Prostate gland (tissue), 2 donors: ENCODE measurements at regions not wholly inside any gene's neighbourhood (a gene's known extent, or its start where the extent isn't known, plus 50 kb on each side); places are given as distances from the start of the nearest gene placed in this dataset.
"Not testable (repeated sequence)": the region's sequence is repeated elsewhere in the genome, so short reads cannot be mapped to it uniquely, and the experiment has no call there.

Experiments used
- DNase-seq: peaks from one replicate; pipeline ENCODE4 v3.0.0-alpha.2; 2019; ENCODE audit warnings: low spot score
- H3K27ac ChIP-seq, 2 donors: fragments of 200-600 bp; sonication (generic); 2 replicates each; pipeline ENCODE4 v1.5.1; 2017 to 2019
- H3K27me3 ChIP-seq: fragments of 200-600 bp; sonication (generic); replicated peaks from 2 replicates; pipeline ENCODE4 v1.5.1; 2019; ENCODE audit not compliant: insufficient read depth
- H3K36me3 ChIP-seq, 2 donors: fragments of 200-600 bp; sonication (generic); 1 replicate in 1 of 2; 2 replicates in 1 of 2; pipeline versions ENCODE4 v1.5.1 to v1.8.1; 2017 to 2019
- H3K4me1 ChIP-seq: fragments of 200-600 bp; sonication (generic); replicated peaks from 2 replicates; pipeline ENCODE4 v1.5.1; 2019
- H3K4me3 ChIP-seq, 2 donors: fragments of 200-600 bp; sonication (generic); 2 replicates each; pipeline ENCODE4 v1.5.1; 2017 to 2019
- H3K9me3 ChIP-seq: fragments of 200-600 bp; sonication (generic); 2 replicates; pipeline ENCODE4 v1.5.1; 2017
- CTCF ChIP-seq, 4 experiments: fragments of 200-600 bp in 2 of 4; fragments of 450-650 bp in 2 of 4; sonication (generic) in 2 of 4; IDR thresholded peaks; 1 replicate in 3 of 4; 2 replicates in 1 of 4; pipeline ENCODE4 v1.5.1; 2016 to 2019; ENCODE audit warnings: antibody characterized with exemption in 4 of 4, mild to moderate bottlenecking in 2 of 4, moderate library complexity in 2 of 4
- POLR2A ChIP-seq: fragments of 450-650 bp; IDR thresholded peaks from one replicate; pipeline ENCODE4 v1.6.1; 2016; ENCODE audit warnings: antibody characterized with exemption, mild to moderate bottlenecking
- POLR2AphosphoS5 ChIP-seq: sonication (generic); formaldehyde crosslinking; IDR thresholded peaks from one replicate; pipeline ENCODE4 v1.6.1; 2017; ENCODE audit warnings: antibody characterized with exemption
- WGBS: methylation state at CpG from one replicate; pipeline ENCODE4 v1.1.5; 2018; 5-methylcytosine and 5-hydroxymethylcytosine counted together
- intact Hi-C: fragments of 100-400 bp; cut with DNase I; formaldehyde crosslinking; loops from one replicate; pipeline ENCODE4 v1.14.2; 2022

DNA sequence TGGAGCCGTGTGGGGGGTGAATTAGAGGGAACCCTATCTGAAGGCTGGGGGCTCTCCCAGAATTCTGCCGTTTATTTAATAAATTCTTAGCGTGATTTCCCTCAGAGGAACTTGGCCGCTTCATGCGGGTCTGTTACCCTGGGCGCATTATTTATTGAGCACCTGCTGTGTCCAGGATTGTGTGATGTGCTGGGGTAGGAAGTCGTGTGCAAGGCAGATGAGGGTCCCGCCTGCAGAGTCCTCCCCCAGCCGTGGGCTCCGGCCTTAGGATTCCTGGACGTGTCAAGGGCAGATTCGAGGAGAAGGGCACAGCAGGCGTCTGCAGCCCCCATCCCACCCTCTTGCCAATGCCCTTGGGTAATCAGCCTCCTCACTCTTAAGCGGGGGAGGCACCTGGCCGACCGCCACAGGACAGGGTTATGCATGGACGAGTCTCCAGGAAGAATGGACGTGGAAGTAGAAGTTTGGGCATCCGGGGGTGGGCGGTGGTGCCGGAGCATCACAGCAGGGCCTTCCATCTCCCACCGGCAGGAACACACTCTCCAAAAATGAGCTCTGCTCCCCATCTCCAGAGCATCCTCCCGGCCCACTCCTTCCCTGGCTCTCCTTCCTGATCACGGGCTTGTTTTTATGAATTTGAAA, 233.3 kb upstream of the C1orf174 start:
- no peaks in the 10 kb centered on the region for H3K4me1 ChIP-seq
- H3K4me3 ChIP-seq, result no peak overlapping the region
- TF ChIP-seq CTCF (IDR thresholded peaks at IDR 0.05) (no peak), POLR2AphosphoS5 (no peak), POLR2A (no peak)
- DNase-seq, result no peak
- H3K27me3 ChIP-seq, result peaks cover 7% of the 10 kb centered on the region
- WGBS, result 45% methylated on average over 24 of the region's 24 CpGs
- no peaks in the 10 kb centered on the region for H3K36me3 ChIP-seq
- H3K9me3 ChIP-seq, result no peaks in the 10 kb centered on the region
- H3K27ac ChIP-seq, result no peak overlapping the region
- intact Hi-C loops, result no loop called here

- no peak overlapping the region for H3K4me3 ChIP-seq
- 20% methylated on average over 9 of the region's 9 CpGs for WGBS
- intact Hi-C loops, result no loop called here
- TF ChIP-seq POLR2A (no peak), POLR2AphosphoS5 (no peak), CTCF (IDR thresholded peaks at IDR 0.05) (no peak)
- DNase-seq, result no peak
- H3K36me3 ChIP-seq, result no peaks in the 10 kb centered on the region
- H3K4me1 ChIP-seq, result no peaks in the 10 kb centered on the region
- H3K9me3 ChIP-seq, result no peaks in the 10 kb centered on the region
- peaks cover 7% of the 10 kb centered on the region for H3K27me3 ChIP-seq
- no peak overlapping the region for H3K27ac ChIP-seq
Observed at GRCh38 chr1:4133939-4134321, 233.9 kb upstream of the C1orf174 start.

GRCh38 chr1:4135853-4136252, 235.8 kb upstream of the C1orf174 start:
- H3K27ac ChIP-seq, H3K36me3 ChIP-seq, H3K9me3 ChIP-seq, DNase-seq, H3K4me1 ChIP-seq, H3K4me3 ChIP-seq, H3K27me3 ChIP-seq, intact Hi-C loops: not testable (repeated sequence)

DNA sequence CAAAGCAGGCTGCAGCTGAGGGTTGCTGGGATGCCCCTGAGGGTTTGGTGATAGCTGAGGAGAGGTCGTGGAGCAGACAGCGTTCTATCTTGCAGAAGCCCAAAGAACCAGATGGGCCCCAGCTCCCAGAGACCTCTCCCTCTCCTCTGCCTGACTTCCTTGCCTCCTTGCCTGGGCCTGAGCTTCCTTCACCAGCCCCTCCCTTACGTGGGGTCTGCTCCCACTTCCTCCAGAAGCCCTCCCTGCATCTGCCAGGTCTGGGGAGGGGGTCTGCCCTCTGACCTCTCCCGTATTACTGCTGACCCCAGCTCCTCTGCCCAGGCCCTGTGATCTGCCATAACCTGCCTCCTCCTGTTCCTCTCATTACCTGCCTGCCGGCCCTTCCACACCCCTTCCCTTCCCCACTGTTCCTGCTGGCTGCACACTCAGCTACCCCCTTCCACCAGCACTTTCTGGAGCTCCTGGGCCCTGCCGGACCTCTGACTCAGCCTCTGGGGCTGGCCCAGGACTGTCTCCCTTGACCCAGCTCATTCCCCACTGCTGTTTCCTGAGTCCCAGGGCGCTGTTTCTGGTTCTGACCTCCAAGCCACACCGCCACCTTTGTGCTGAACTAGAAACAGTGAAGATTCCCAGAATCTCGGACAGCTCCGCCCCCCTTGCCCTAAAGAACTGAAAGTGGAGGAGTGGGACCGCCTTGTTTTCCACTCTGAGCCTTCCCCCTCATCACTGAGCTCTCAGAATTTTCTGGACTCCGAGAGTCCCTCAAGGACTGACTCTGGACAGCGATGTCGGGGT, 237.7 kb upstream of the C1orf174 start:
- no peak overlapping the region for H3K27ac ChIP-seq
- no peak overlapping the region for H3K4me3 ChIP-seq
- WGBS, result 67% methylated on average over 14 of the region's 14 CpGs
- DNase-seq, result no peak
- H3K9me3 ChIP-seq, result no peaks in the 10 kb centered on the region
- TF ChIP-seq CTCF (IDR thresholded peaks at IDR 0.05) (no peak), POLR2AphosphoS5 (no peak), POLR2A (no peak)
- H3K4me1 ChIP-seq, result no peaks in the 10 kb centered on the region
- intact Hi-C loops, result no loop called here
- H3K27me3 ChIP-seq, result peaks cover 6% of the 10 kb centered on the region
- no peaks in the 10 kb centered on the region for H3K36me3 ChIP-seq

DNA sequence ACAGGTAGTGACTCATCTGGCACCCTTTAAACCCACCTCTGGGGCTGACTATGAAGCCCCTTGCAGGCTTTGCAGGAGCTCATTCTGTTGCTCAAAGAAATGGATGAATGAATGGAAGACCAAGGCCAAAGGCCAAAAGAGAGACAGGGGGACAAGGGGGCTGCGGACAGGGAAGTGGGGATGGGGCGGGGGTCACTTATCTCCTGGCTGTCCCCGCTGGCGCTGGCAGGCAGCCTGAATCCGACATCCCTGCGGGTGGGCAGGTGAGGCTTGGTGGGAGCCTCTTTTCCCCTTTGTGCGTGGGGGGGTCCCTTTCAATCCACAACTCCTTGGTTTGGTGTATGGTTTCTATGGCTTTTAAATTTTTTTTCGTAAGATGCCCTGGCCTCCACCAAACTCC, 239.6 kb upstream of the C1orf174 start:
- TF ChIP-seq POLR2A, result no peak
- no peak for TF ChIP-seq CTCF (IDR thresholded peaks at IDR 0.05)
- no peak for TF ChIP-seq POLR2AphosphoS5
- Histone ChIP-seq H3K36me3 (no peaks in the 10 kb centered on the region), H3K27me3 (peaks cover 2% of the 10 kb centered on the region), H3K4me1 (no peaks in the 10 kb centered on the region), H3K27ac (no peak overlapping the region), H3K4me3 (no peak overlapping the region), H3K9me3 (no peaks in the 10 kb centered on the region)
- 90% methylated on average over 8 of the region's 8 CpGs for WGBS
- DNase-seq, result no peak
- intact Hi-C loops, result no loop called here
